ENCODE measurements at regions not wholly inside any gene's neighbourhood (a gene's known extent, or its start where the extent isn't known, plus 50 kb on each side); places are given as distances from the start of the nearest gene placed in this dataset.
A peak's percentile ranks its signal among the peaks of the same experiment; 100 is the strongest.
"Not testable (repeated sequence)": the region's sequence is repeated elsewhere in the genome, so short reads cannot be mapped to it uniquely, and the experiment has no call there.

DNA sequence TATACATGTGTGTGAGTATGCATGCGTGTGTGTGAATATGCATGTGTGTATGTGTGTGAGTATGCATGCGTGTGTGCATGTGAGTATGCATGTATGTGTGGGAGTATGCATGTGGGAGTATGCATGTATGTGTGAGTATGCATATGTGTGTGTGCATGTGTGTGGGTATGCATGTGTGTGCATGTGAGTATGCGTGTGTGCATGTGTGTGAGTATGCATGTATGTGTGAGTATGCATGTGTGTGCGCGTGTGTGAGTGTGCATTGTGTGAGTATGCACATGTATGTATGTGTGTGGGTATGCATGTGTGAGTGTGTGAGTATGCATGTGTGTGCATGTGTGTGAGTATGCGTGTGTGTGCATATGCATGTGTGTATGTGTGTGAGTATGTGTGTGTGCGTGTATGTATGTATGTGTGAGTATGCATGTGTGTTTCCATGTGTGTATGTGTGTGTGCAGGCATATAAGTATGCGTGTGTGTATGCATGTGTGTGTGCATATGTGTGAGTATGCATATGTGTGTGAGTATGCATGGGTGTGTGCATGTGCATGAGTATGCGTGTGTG lies 97.9 kb upstream of the MED13L start:
- H3K27me3 ChIP-seq (ENCODE audit: insufficient read depth, poor library complexity, severe bottlenecking), result no peaks in the 10 kb centered on the region
- H3K4me3 ChIP-seq (ENCODE audit: severe bottlenecking), result no peak overlapping the region
- H3K4me1 ChIP-seq (ENCODE audit: insufficient read depth, poor library complexity, severe bottlenecking), result peaks cover 18% of the 10 kb centered on the region
- no peaks in the 10 kb centered on the region for H3K36me3 ChIP-seq (ENCODE audit: low read depth)
- ATAC-seq (ENCODE audit: low read depth) (no peak), DNase-seq (ENCODE audit: low spot score) (no peak)
- no peak overlapping the region for H3K27ac ChIP-seq (ENCODE audit: poor library complexity, severe bottlenecking)
- TF ChIP-seq, protein P1, sequence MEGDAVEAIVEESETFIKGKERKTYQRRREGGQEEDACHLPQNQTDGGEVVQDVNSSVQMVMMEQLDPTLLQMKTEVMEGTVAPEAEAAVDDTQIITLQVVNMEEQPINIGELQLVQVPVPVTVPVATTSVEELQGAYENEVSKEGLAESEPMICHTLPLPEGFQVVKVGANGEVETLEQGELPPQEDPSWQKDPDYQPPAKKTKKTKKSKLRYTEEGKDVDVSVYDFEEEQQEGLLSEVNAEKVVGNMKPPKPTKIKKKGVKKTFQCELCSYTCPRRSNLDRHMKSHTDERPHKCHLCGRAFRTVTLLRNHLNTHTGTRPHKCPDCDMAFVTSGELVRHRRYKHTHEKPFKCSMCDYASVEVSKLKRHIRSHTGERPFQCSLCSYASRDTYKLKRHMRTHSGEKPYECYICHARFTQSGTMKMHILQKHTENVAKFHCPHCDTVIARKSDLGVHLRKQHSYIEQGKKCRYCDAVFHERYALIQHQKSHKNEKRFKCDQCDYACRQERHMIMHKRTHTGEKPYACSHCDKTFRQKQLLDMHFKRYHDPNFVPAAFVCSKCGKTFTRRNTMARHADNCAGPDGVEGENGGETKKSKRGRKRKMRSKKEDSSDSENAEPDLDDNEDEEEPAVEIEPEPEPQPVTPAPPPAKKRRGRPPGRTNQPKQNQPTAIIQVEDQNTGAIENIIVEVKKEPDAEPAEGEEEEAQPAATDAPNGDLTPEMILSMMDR (IDR thresholded peaks at IDR 0.05; ENCODE audit: poor library complexity, severe bottlenecking), result no peak
- no peaks in the 10 kb centered on the region for H3K9me3 ChIP-seq (ENCODE audit: severe bottlenecking)

DNA sequence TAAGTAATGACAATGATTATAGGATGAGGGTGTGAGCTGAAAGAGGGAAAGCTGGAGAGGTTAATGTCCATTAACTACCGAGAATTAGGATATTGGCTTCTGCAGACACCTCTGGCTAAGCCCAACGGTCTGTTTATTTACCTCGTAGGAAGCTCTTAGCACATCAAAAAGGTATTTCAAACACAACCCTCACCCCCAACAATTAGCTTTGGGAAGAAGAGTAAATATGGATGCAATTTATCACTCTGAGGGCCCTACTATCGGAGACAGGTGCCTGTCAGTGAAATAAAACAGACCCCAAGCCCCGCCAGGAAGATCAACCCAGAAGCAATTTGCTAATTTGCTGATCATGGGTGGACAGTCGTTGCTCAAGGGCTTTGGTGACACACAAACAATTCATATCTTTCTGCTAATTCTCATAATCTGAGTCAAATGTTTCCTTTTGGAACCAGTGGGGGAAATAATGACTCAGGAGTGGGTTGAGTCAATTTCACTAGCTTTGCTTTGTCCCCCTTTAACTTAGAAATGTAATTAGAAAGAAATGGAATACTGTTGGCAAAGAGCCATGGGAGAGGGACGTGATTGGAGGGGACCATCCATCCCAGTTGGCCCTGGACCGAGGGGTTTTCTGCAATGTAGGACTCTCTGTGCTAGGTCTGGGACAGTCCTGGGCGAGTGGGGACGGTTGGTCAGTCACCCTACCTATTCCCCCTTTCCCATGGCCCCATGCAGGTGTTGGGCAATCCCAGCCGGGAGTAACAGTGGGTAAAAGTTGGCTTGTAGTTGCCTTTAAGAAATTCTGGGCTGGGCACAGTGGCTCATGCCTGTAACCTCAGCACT lies 99.1 kb upstream of the MED13L start:
- no peak for DNase-seq (ENCODE audit: low spot score)
- Histone ChIP-seq H3K4me3 (ENCODE audit: severe bottlenecking) (no peak overlapping the region), H3K27me3 (ENCODE audit: insufficient read depth, poor library complexity, severe bottlenecking) (no peaks in the 10 kb centered on the region), H3K9me3 (ENCODE audit: severe bottlenecking) (no peaks in the 10 kb centered on the region), H3K36me3 (ENCODE audit: low read depth) (no peaks in the 10 kb centered on the region), H3K4me1 (ENCODE audit: insufficient read depth, poor library complexity, severe bottlenecking) (peaks cover 19% of the 10 kb centered on the region), H3K27ac (ENCODE audit: poor library complexity, severe bottlenecking) (peak overlapping the region; percentile 57)
- ATAC-seq (ENCODE audit: low read depth), result peak; percentile 72
- TF ChIP-seq, protein P1 (IDR thresholded peaks at IDR 0.05; ENCODE audit: poor library complexity, severe bottlenecking), result no peak

DNA sequence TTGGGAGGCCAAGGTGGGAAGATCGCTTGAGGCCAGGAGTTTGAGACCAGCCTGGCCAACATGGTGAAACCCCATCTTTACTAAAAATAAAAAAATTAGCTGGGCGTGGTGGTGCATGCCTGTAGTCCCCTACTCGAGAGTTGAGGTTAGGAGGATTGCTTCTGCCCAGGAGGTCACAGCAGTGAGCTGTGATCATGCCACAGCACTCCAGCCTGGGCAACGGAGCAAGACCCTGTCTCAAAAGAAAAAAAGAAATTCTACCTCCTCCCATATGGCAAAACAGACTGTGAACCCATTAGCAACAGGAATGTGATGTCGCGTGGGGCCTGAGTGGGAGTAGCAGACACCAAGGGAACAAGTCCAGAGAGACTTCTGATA lies 99.7 kb upstream of the MED13L start:
- DNase-seq (ENCODE audit: low spot score); H3K9me3 ChIP-seq (ENCODE audit: severe bottlenecking); H3K4me3 ChIP-seq (ENCODE audit: severe bottlenecking); ATAC-seq (ENCODE audit: low read depth); H3K27me3 ChIP-seq (ENCODE audit: insufficient read depth, poor library complexity, severe bottlenecking); H3K36me3 ChIP-seq (ENCODE audit: low read depth): not testable (repeated sequence)
- peaks cover 25% of the 10 kb centered on the region for H3K4me1 ChIP-seq (ENCODE audit: insufficient read depth, poor library complexity, severe bottlenecking)
- H3K27ac ChIP-seq (ENCODE audit: poor library complexity, severe bottlenecking), result peak overlapping the region; percentile 57

DNA sequence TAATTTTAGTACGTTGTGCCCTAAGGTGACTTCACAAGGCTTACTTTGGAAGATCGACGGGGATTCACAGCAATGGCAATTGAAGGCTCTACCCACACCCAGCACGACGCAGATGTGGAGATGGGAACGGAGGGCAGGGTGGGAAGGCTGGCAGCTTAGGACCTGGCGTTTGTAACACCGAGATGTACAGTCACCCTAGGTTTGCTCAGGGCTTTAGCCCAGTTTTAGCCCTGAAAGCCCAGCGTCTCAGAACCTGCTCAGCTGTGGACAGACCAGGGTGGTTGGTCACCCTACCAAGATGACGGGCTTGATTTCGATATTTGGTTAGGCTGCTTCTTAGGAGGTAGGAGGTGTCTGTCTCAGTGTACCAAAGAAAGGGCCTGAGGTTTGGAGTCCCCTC lies 100.5 kb upstream of the MED13L start:
- ATAC-seq (ENCODE audit: low read depth) (no peak), DNase-seq (ENCODE audit: low spot score) (no peak)
- H3K4me3 ChIP-seq (ENCODE audit: severe bottlenecking), result no peak overlapping the region
- TF ChIP-seq, protein P1 (IDR thresholded peaks at IDR 0.05; ENCODE audit: poor library complexity, severe bottlenecking), result no peak
- no peaks in the 10 kb centered on the region for H3K27me3 ChIP-seq (ENCODE audit: insufficient read depth, poor library complexity, severe bottlenecking)
- no peak overlapping the region for H3K27ac ChIP-seq (ENCODE audit: poor library complexity, severe bottlenecking)
- no peaks in the 10 kb centered on the region for H3K9me3 ChIP-seq (ENCODE audit: severe bottlenecking)
- peaks cover 34% of the 10 kb centered on the region for H3K4me1 ChIP-seq (ENCODE audit: insufficient read depth, poor library complexity, severe bottlenecking)
- no peaks in the 10 kb centered on the region for H3K36me3 ChIP-seq (ENCODE audit: low read depth)

DNA sequence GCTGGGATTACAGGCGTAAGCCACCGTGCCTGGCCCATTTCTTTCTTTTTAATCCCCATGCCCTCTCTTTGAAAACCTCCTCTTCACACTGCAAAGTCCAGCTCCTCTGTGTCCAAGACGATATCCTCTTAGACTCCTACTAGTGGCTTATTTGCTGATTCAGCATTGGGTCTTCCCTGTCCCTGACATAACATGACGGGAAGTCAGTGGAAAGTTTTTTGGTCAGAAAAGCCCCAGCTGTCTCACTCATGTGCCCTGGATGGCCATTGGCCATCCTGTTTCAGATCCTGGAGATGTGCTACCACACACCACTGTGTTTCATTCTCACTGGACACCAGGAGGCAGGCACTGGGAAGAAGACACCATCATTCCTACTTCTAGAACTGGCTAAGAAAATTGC lies 102.6 kb upstream of the MED13L start:
- Histone ChIP-seq H3K36me3 (ENCODE audit: low read depth) (no peaks in the 10 kb centered on the region), H3K9me3 (ENCODE audit: severe bottlenecking) (no peaks in the 10 kb centered on the region), H3K27ac (ENCODE audit: poor library complexity, severe bottlenecking) (no peak overlapping the region), H3K4me3 (ENCODE audit: severe bottlenecking) (no peak overlapping the region), H3K27me3 (ENCODE audit: insufficient read depth, poor library complexity, severe bottlenecking) (no peaks in the 10 kb centered on the region), H3K4me1 (ENCODE audit: insufficient read depth, poor library complexity, severe bottlenecking) (peaks cover 43% of the 10 kb centered on the region)
- TF ChIP-seq, protein P1 (IDR thresholded peaks at IDR 0.05; ENCODE audit: poor library complexity, severe bottlenecking), result no peak
- ATAC-seq (ENCODE audit: low read depth) (no peak), DNase-seq (ENCODE audit: low spot score) (no peak)

DNA sequence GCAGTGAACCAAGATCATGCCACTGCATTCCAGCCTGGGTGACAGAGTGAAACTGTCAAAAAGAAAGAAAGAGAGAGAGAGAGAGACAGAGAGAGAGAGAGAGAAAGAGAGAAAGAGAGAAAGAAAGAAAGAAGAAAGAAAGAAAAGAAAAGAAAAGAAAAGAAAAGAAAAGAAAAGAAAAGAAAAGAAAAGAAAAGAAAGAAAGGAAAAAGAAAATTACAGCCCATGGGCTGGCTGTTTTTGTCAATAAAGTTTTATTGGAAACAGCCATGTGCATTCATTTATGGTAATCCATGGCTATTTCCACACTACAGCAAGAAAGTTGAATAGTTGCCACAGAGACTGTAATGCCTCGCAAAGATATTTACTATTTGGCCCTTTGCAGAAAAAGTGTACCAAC lies 103.2 kb upstream of the MED13L start:
- ATAC-seq (ENCODE audit: low read depth); H3K36me3 ChIP-seq (ENCODE audit: low read depth); H3K27me3 ChIP-seq (ENCODE audit: insufficient read depth, poor library complexity, severe bottlenecking); H3K9me3 ChIP-seq (ENCODE audit: severe bottlenecking); DNase-seq (ENCODE audit: low spot score); H3K4me3 ChIP-seq (ENCODE audit: severe bottlenecking): not testable (repeated sequence)
- peak overlapping the region; percentile 64 for H3K27ac ChIP-seq (ENCODE audit: poor library complexity, severe bottlenecking)
- peaks cover 43% of the 10 kb centered on the region for H3K4me1 ChIP-seq (ENCODE audit: insufficient read depth, poor library complexity, severe bottlenecking)

Measured in RWPE2 (cell line).